GM18520 (cell line): ENCODE measurements at regions not wholly inside any gene's neighbourhood (a gene's known extent, or its start where the extent isn't known, plus 50 kb on each side); places are given as distances from the start of the nearest gene placed in this dataset.
"Not testable (repeated sequence)": the region's sequence is repeated elsewhere in the genome, so short reads cannot be mapped to it uniquely, and the experiment has no call there.

ENCODE experiments used
- ATAC-seq: cut with Tn5 transposase; IDR thresholded peaks from one replicate; pipeline ENCODE4 v1.9.1; 2021; ENCODE audit not compliant: unreplicated experiment

DNA sequence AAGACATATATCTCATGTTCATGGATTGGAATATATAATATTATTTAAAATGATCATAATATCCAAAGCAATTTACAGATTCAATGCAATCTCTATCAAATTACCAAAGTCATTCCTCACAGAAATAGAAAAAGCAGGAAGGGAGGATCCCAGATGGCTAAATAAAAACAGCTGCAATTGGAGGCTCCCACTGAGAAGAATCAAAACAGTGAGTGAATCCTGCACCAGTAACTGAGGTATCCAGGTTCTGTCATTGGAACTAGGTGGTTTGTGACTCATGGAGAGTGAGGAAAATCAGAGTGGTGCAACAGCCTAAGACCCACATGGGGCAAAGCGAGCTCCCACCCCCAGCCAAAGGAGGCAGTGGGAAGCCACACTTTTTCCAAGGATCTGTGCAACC is 128.4 kb downstream of the MTERF1 start:
- ATAC-seq: no peak

DNA sequence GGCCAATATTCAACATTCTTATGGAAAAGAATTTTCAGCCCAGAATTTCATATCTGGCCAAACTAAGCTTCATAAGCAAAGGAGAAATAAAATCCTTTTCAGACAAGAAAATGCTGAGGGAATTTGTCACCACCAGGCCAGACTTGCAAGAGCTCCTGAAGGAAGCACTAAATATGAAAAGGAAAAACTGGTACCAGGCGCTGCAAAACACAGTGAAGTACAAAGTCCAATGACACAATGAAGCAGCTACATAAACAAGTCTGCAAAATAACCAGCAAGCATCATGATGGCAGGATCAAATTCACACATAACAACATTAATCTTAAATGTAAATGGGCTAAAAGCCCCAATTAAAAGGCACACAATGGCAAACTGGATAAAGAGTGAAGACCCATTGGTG is 126.2 kb downstream of the MTERF1 start:
- ATAC-seq: not testable (repeated sequence)

DNA sequence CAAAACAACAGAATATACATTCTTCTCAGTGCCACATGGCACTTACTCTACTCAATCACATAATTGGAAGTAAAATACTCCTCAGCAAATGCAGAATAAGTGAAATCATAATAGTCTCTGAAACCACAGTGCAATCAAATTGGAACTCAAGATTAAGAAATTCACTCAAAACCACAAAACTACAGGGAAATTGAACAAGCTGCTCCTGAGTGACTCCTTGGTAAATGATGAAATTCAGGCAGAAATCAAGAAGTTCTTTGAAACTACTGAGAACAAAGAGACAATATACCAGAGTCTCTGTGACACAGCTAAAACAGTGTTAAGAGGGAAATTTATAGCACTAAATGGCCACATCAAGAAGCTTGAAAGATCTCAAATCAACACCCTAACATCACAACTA is 125.4 kb downstream of the MTERF1 start:
- ATAC-seq: not testable (repeated sequence)

DNA sequence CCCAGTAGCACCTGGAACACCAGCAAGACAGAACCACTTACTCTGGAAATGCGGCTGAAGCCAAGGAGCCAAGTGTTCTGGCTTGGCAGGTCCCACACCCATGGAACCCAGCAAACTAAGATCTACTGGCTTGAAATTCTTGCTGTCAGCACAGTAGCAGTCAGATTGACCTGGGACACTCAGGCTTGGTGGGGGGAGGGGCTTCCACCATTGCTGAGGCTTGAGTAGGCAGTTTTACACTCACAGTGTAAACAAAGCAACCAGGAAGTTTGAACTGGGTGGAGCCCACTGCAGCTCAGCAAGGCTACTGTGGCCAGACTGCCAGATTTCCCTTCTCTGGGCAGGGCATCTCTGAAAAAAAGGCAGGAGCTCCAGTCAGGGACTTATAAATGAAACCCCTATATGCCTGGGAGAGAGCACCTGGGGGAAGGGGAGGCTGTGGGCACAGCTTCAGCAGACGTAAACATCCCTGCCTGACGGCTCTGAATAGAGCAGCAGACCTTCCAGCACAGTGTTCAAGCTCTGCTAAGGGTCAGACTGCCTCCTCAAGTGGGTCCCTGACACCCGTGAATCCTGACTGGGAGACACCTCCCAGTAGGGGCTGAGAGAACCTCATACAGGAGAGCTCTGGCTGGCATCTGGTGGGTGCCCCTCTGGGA is 121.2 kb downstream of the MTERF1 start:
- ATAC-seq: no peak

DNA sequence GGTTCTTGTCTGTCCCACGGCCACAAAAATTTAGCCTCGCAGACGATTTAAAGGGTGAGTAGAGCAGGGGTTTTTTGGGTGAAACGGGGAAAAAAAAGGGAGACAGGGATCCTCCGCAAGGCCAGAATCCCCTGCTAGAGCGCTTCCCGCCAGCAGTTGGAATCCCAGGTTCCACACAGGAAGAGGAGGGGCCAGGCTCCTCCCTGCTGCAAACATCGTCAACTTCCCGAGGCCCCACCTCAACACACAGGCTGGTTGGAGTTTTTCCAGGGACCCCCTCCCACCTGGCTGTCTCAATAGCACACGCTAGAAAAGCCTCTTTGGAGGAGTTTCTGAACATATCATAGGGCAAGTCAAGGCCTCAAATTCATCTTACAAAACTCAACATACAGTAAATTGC is 112.7 kb downstream of the MTERF1 start:
- no peak for ATAC-seq

DNA sequence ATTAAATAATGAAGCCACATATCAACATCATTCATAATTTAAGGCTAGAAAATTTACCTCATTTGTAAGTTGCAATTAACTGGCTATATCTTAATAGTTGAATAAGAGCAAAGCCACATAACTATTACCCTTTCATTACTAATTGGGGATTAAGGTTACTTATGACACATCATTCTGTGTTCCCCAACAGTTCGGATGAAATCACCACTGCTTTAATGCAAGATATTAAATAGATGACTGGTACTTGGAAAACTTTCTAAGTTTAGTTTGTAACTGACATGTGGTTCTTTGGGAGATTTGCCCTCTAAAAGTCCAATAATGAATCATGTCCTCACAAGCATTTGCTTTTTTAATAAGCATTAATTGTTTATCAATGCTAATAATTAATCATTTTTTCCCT is 109.1 kb downstream of the MTERF1 start:
- ATAC-seq: no peak

DNA sequence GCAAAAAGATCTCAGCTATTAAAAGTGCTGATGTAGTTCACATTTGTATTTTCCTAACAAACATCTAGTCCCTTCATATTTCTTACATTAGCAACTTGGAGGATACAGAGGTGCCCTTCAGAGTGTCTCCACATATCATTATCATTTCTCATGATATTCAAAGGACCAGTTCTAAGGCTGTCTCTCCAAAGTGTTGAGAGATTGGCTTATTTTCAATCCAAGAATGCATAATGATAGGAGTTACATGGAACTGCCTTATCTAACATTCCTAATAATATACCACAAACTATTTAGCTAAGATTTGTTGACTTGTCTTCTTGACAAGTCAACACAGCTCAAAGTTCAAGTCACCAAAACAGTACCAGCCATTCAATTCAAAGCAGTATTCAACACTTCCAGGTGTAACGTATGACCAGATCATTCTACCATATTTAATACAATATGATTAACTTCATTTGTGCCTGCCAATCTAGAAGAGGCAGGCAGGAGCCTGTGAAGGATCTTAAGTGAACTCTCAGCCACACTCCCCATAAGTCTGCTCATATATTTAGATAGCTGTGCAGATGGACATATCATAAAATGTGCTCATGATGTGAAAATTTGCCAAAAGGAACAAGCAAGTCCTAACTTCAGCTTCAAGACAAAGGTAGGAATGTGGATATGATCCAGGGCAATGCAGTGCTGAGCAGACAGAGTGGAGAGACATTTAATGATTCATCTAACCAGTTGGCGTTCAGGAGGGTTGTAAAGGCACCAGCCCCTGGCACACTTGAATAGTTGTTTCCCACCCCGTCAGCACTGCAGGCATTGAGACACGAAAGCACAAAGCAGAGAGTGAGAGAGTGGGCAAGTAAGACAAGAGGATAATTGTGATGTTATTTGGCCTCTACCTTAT is 108.3 kb downstream of the MTERF1 start:
- ATAC-seq: no peak

DNA sequence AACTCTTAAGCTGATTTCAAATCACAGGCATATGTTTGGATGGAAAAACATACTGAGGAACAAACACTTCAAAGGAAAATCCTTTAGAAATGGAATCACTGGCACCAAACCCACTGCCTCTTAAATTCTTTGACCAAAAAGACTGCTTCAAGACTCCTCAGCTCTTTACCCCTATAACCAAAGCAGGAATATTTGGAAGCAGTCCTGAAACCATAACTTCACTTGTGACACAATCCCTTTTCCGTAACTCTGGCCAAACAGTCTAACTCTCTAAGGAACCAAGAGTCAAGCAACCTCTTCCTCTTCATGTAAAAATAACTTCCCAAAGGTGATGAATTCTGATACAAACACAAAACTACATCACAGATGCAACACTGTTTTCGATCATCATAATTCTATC is 104.3 kb downstream of the MTERF1 start:
- ATAC-seq: no peak

DNA sequence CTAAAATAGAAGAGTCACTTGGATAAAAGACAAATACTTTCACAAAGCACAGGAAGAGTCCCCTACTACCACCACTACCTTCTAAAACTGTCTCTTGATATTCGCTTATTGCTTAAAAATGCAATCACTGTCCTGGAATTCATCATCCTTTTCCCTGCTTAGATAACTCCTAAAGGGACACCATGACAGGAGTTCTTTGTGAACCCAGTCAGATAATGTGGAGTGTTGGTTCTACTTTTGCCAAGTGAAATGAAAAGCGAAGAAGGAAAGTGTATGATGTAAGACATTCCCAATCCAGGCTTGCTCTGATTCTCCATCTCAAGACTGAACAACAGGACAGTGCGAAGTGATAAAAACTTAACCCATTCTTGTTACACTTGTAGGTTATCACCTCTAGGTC is 103.0 kb downstream of the MTERF1 start:
- ATAC-seq: no peak

DNA sequence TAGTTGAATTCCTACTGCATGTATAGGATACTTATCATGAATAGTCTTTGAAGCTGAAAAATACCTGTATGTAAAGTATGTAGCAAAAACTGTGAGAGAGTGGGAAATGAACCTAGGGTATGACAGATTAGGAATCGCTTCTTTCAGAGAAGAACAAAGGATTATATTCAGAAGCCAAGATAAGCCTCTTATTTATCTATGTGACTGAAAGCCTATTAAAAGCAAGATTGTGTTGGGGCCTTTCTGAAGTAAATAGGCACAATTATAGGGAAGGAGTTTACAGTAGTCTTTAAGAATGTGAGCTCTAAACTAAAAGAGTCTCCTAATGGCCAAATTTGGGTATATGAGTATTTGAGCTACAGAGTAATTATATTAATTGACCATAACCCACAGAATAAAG is 102.1 kb downstream of the MTERF1 start:
- no peak for ATAC-seq

DNA sequence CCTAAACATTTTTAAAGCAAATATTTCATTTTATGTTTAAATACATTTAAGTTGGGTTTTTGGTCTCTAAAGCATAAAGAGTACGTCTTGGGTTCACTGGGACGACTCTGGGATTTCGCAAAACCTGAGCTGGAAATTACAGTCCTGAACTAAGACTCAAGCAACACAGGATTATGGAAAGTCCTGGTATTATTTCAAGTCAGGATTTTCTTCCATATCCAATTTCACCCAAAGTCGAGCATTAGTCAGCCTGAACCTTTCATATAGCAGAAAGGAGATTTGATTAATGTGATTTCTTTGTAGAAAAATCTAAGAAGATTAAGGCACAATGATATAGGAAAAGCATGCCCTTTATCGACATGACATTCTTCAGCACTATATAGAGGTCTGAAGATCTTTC is 100.0 kb downstream of the MTERF1 start:
- ATAC-seq: no peak

DNA sequence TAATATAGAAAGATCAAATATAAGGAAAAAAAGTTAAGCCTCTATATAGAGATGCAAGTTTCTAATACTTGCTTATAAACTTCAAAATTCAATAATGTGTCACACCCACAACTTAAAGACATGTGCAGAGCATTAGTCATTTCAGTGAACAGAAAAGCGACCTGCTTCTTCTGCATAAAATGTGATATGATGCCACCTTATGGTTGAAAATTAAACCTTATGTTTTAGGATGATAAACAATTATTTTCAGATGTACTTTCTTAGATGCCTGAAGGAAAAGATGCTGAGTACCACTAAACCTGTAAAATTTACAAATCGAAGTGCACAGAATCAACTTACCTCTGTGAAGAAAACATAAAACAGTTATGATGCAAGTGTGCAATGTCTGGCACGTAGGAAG is 96.0 kb downstream of the MTERF1 start:
- ATAC-seq: no peak

DNA sequence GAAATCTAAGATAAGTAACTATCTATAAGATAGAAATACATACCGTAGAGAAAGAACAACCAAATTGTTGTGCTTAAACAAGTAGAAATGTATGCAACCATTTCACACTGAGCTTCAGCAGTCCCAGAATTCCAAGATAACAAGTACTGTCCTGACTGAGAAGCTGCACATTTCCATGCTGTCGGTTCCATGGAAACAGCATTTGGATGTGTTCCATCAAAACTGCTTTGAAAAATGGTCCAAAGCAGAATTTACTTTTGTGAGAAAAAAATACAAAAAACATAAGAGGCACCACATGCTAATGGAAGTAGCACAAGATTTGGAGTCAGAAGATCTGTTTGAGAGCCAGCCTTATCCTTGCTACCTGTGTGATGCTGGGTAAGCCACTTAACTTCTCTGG is 92.6 kb downstream of the MTERF1 start:
- ATAC-seq: no peak

DNA sequence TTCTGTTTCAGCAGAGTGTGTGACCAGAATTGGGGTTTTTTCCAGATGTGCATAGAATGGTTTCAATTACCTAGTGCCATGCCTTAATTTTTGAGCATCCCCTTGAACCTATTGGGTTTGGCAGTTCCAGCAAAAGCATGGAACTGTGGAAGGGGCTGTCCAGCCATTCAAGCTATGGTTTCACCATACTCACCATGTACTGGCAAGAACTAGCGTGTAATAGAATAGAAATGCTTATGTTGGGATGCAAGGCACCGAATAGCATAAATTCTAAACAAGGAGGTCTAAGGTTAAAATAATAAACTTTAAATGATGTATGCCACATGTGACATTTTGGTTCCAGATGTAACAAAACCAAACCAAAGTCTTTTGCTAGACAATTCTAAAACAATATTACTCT is 91.4 kb downstream of the MTERF1 start:
- no peak for ATAC-seq

DNA sequence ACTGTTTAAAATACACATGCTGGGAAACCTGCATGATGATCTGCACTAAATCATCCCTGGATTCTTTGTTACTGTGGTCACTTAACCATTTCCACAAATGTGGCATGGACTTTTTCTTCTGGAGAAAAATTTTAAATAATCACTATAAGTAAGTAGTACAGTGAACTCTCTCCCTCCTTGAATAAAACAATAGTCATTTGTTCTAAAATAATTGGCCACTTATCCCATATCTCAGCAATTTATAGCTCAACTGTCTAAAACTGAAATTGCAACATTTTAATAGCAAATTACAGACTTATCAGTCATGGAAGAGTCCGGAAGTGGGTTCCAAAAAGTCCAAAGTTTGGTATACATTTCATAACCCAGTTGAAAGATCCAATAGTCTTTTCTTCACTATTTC is 90.9 kb downstream of the MTERF1 start:
- no peak for ATAC-seq

DNA sequence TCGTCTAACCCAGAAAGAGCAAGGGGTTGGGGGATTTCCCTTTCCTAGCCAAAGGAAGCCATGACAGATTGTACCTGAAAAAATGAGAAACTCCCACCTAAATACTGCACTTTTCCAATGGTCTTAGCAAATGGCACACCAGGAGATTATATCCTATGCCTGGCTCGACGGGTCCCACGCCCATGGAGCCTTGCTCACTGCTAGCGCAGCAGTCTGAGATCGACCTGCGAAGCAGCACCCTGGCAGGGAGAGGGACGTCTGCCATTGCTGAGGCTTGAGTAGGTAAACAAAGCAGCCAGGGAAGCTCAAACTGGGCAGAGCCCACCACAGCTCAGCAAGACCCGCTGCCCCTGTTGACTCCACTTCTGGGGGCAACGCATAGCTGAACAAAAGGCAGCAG is 89.9 kb downstream of the MTERF1 start:
- not testable (repeated sequence) for ATAC-seq

DNA sequence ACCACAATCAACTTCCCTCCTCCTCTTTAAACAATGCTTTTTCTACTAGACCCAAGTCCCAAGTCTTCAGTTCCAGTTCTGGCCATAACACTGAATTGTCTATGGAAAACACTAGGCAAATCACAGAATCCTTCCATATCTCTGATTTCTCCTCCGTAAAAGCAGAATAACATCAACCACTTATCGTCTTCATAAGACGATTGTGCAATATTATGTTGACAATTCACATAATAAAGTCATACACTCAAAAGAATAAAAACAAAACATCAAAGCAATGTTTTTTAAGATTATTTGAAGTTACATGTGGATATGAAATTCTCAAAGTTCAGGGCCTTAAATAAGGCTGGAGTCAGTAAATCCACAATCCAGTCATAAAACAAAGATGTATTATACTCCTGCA is 84.4 kb downstream of the MTERF1 start:
- no peak for ATAC-seq

DNA sequence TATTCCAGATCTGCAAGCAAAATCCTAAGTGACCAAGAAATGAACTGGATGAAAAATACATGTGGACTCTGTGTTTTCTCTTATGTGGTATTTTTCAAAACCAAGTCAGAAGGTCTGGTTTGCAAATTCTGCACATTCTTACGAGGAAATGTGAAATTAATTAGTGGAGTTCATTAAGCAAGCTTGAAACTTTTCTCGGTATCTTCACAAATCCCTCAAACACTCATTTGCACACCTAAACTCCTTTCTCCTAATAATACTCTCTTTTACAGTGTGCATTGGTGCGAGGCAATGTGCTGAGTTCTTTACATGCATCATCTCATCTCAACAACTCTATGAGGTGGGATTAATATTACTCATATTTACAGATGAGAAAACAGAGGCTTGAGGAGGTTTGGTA is 82.1 kb downstream of the MTERF1 start:
- ATAC-seq: no peak

DNA sequence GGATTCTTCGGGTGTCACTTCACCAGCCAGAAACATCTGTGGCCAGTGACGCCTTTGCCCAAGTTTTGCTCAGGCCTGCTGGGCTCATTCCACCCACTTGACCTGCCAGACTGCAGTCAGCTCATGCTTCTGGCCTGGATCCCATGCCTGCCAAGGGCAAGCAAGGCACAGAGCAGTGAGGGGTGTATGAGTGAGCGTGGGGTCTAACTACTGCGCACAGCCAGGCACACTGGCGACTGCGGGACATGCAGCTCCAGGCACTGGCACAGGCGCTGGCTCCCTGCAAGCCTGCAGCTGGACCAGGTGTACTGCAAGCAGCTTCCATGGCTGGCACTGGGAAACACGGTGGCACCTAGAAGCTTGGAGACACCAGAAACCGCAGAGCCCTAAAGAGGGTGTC is 80.1 kb downstream of the MTERF1 start:
- ATAC-seq: no peak

DNA sequence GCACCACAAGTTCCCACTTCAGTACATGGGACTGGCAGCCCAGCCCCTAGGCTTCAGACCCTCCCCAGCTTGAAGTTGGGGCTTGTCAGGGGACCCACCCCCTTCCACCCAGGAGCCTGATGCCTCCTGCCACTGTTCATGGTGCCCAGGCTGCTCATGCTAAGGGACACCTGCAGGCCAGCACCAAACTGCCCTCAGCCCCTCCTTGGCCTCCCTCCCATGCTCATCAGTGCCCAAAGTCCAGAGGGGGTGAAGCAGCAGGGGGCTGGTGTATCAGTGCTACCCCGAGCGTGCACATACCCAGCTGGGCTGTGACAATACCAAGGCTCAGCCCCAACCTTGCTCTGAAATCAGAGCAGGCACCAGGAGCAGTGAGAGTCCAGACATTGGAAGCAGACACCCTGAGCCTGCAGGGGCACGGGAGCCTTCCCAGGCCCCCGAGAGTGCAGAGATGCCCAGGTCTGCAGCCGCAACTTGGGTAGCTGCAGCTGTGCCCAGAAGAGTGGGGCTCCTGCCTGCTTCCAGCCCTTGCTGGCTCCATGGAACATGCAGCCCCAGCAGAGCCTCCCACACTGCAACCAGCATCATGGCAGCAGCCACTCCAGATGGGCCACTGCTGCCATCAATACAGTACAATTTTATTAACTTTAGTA is 79.0 kb downstream of the MTERF1 start:
- ATAC-seq: no peak

DNA sequence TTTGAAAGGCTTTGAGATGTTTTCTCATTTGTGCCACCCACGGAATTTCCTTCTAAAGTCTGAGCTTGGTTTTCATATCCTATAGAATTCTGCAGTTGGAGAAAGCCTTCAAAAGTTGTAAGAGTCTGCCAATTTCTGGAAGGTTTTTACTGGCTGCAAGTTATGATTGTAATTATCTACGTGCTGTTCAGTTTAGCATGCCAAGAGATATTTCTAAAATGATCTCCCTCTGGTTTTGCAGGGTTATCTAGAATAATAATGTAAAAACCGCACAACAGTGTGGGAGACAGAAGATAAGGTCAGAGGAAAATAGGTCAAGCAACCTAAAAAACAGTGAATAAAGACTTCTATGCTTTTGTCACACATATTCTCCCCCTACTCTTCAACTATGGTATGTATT is 69.3 kb downstream of the MTERF1 start:
- no peak for ATAC-seq

DNA sequence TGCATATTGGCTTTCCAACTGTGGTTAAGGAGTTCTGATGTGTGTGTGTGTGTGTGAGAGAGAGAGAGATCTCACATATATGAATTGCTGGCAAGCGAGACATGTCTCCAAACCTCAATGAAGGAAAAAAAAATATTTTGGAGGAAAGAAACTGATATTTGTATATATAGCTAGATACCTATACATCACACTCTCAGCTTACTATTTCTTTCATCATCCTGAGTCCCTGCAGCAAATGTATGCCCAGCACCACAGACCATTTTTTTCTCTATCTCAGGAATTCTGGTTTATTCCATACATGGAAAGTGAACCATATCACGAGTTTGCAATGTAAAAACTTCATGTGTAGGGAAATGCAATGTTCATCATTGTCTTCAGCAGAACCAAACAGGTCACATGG is 68.9 kb downstream of the MTERF1 start:
- ATAC-seq: no peak
